EH (cell line): ENCODE measurements at regions not wholly inside any gene's neighbourhood (a gene's known extent, or its start where the extent isn't known, plus 50 kb on each side); places are given as distances from the start of the nearest gene placed in this dataset.
"Not testable (repeated sequence)": the region's sequence is repeated elsewhere in the genome, so short reads cannot be mapped to it uniquely, and the experiment has no call there.

Experiments
- DNase-seq: peaks from one replicate; pipeline ENCODE4 v3.0.0-alpha.2; 2015; ENCODE audit warnings: low read depth

- not testable (repeated sequence) for DNase-seq
Measured at GRCh38 chr2:87315183-87315902, 293.7 kb upstream of the PLGLB1 start.

DNA sequence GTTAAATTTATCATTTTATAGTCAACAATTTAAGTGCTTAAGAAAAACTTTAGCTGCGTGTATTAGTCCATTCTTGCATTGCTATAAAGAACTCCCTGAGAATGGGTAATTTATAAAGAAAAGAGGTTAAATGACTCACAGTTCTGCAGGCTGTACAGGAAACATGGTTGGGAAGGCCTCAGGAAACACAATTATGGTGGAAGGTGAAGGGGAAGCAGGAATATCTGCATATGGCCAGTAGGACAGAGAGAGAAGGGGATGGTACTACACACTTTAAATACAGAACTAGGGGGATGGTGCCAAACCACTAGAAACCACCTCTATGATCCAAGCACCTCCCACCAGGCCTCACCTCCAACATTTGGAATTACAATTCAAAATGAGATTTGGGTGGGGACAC is 295.5 kb upstream of the PLGLB1 start:
- DNase-seq = peak; percentile 25

- DNase-seq = peak; percentile 91
Measured at GRCh38 chr2:87318814-87319491, 297.3 kb upstream of the PLGLB1 start.

GRCh38 chr2:87319705-87320104 is 298.1 kb upstream of the PLGLB1 start:
- not testable (repeated sequence) for DNase-seq

- not testable (repeated sequence) for DNase-seq
Measured at GRCh38 chr2:87321201-87321600, 299.6 kb upstream of the PLGLB1 start.

- peak; percentile 10 for DNase-seq
Measured at GRCh38 chr2:87324335-87325041, 302.8 kb upstream of the PLGLB1 start.

GRCh38 chr2:87325042-87325910 is 303.6 kb upstream of the PLGLB1 start:
- not testable (repeated sequence) for DNase-seq

DNA sequence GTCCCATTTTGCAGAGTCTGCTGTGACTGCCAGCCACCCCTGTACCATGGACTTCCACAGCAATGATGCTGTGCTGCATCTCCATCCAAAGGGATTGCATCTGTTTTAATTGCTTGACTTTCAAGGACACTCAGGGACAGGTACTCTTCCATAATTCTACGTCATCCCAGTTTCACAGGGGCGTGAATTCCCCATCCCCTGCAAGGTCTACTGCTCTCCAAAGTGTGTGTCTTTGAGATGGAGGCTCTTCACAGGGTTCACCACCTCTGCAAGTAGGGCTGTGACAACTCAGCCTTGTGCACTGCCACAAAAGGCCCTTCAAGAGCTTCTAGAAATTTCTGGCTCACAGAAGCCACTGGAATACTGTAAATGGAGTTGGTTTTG is 304.3 kb upstream of the PLGLB1 start:
- not testable (repeated sequence) for DNase-seq

GRCh38 chr2:87326754-87327153 is 305.1 kb upstream of the PLGLB1 start:
- not testable (repeated sequence) for DNase-seq

GRCh38 chr2:87327648-87328371 is 306.2 kb upstream of the PLGLB1 start:
- not testable (repeated sequence) for DNase-seq

DNA sequence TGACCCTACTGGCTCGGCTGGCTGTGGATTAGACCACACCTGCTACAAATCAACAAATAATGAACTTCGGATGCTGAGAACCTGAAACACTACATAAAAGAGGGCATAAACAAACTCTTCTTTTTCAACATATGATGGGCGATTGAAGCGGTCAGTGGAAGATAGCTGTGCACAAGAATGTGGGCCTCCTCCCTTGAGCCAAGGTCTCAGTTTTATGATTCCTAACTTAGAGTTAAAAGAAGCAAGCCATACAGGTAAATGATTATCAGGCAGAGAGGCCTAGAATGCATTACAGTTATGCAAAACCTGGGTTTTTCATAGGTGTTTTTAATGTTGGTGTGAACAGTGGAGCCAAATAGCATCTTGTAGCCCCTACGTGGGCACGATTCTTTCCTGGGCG is 307.9 kb upstream of the PLGLB1 start:
- not testable (repeated sequence) for DNase-seq

- DNase-seq = not testable (repeated sequence)
Measured at GRCh38 chr2:87330486-87330885, 308.8 kb upstream of the PLGLB1 start.

GRCh38 chr2:87331940-87332583 is 310.4 kb upstream of the PLGLB1 start:
- peak; percentile 7 for DNase-seq

DNA sequence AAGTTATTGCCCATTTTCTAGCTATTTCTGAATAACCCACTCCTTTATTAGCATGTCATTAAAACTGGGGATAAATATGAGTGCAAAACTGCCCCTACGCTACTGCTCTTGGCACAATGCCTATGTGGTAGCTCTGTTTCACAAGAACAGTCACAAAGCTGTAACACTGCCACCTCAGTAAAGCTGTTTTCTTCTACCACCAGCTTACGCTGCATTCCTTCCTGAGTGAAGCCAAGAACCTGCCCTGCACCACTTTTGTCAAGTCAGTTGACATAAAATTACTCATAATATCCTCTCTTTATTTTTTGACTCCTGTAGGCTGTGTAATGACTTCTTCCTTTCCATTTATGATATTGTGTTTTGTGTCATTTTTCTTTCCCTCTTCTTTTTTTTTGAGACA is 313.2 kb upstream of the PLGLB1 start:
- DNase-seq = not testable (repeated sequence)

- peak; percentile 82 for DNase-seq
Measured at GRCh38 chr2:87338998-87339397, 317.4 kb upstream of the PLGLB1 start.

- DNase-seq = peak; percentile 81
Measured at GRCh38 chr2:87341601-87342014, 320.0 kb upstream of the PLGLB1 start.

DNA sequence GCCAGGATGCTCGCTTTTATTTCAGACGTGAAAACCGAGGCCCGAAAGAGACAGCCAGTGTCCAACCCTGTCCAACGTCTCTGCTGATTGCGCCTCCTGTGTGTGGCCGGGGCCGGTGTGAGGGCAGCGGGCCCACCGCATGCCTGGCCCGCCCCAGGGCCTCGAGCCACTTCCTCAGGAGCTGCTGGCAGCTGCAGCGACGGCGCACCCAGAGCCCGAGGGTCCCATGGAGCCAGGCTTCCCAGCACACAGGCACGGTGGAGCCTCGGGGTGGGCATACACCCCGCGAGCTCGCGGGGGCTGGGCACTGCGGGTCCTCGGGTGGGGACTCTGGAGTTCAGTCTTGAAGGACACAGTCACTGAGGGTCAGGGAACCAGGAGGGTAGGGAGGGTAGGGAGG is 320.5 kb upstream of the PLGLB1 start:
- not testable (repeated sequence) for DNase-seq

DNA sequence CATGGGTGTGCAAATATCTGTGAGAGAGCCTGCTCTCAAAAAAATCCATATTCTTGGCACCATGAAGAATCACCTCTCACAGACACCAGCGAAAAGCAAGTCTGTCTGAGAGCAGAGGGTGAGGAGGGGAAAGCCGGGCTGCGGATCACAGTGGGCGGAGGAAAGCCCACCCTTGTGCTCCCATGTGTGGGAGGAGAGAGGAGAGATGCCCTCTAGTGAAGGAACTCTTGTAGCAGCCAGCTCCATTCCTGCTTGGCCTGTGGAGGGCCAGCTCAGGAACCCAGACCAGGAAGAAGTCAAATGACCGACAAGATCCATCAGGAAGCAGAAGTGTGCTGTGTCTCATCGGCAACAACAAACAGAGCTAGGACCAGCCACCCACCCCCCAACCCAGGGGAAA is 321.7 kb upstream of the PLGLB1 start:
- peak; percentile 40 for DNase-seq

- DNase-seq = not testable (repeated sequence)
Measured at GRCh38 chr2:87345283-87345682, 323.6 kb upstream of the PLGLB1 start.

DNA sequence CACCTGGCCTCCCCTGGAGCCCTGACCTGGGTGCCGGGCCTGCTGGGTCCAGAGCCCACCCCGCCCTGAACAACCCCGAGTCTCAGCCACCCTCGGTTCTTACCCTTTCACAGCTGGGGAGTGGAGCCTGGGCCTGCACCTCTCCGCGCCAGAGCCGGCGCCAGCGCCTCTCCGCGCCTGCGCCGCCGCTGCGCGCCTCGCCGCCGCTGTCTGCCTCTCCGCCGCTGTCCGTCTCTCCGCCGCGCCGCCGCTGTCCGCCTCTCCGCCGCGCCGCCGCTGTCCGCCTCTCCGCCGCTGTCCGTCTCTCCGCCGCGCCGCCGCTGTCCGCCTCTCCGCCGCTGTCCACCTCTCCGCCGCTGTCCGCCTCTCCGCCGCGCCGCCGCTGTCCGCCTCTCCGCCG is 326.9 kb upstream of the PLGLB1 start:
- not testable (repeated sequence) for DNase-seq

GRCh38 chr2:87349006-87349405 is 327.4 kb upstream of the PLGLB1 start:
- DNase-seq = not testable (repeated sequence)
